CD4-positive, alpha-beta memory T cell (primary cell): ENCODE measurements at regions not wholly inside any gene's neighbourhood (a gene's known extent, or its start where the extent isn't known, plus 50 kb on each side); places are given as distances from the start of the nearest gene placed in this dataset.
A peak's percentile ranks its signal among the peaks of the same experiment; 100 is the strongest.

ENCODE experiments used
- CTCF ChIA-PET: fragments of 350-600 bp; sonication (Branson Sonifier 250); formaldehyde crosslinking; loops from one replicate; lab custom pipeline; 2021; ENCODE audit warnings: inconsistent platforms; ENCODE audit not compliant: partially characterized antibody; lab: Charles Lee
- POLR2A ChIA-PET: fragments of 350-600 bp; sonication (Branson Sonifier 250); formaldehyde crosslinking; loops from one replicate; lab custom pipeline; 2021; ENCODE audit not compliant: partially characterized antibody; lab: Charles Lee
- DNase-seq, 5 donors: peaks; one replicate each; pipeline versions ENCODE4 v3.0.0 to v3.0.0-alpha.2; 2020 to 2022; ENCODE audit warnings: mixed read lengths in 1 of 5
- H3K27ac ChIP-seq: one replicate; pipeline ENCODE4 v1.7.0; 2013; ENCODE audit warnings: low read depth, low read length
- H3K27me3 ChIP-seq: 2 replicates; pipeline ENCODE4 v1.7.0; 2013; ENCODE audit warnings: mild to moderate bottlenecking, low read length, moderate library complexity; ENCODE audit not compliant: insufficient read depth
- H3K36me3 ChIP-seq: 2 replicates; pipeline ENCODE4 v1.7.0; 2013; ENCODE audit warnings: mild to moderate bottlenecking, low read length, moderate library complexity; ENCODE audit not compliant: insufficient read depth
- H3K4me1 ChIP-seq: 2 replicates; pipeline ENCODE4 v1.7.0; 2013; ENCODE audit warnings: mild to moderate bottlenecking, low read length, moderate library complexity; ENCODE audit not compliant: insufficient read depth
- H3K4me3 ChIP-seq, 2 donors: one replicate each; pipeline ENCODE4 v1.7.0; 2013; ENCODE audit warnings: low read length in 2 of 2, mild to moderate bottlenecking in 1 of 2
- H3K9me3 ChIP-seq, 2 donors: one replicate each; pipeline ENCODE4 v1.7.0; 2013; ENCODE audit warnings: low read length in 2 of 2, control low read depth in 1 of 2; ENCODE audit not compliant: control insufficient read depth in 1 of 2
- H3K27ac Mint-ChIP-seq, 7 donors: one replicate each; pipeline ENCODE4 v1.8.0; 2020 to 2021; ENCODE audit warnings: mixed read lengths in 7 of 7, mild to moderate bottlenecking in 6 of 7, inconsistent platforms in 3 of 7, moderate library complexity in 3 of 7
- H3K27me3 Mint-ChIP-seq, 2 donors: one replicate each; pipeline ENCODE4 v1.8.0; 2020 to 2021; ENCODE audit warnings: mixed read lengths in 2 of 2
- H3K36me3 Mint-ChIP-seq, 2 donors: one replicate each; pipeline ENCODE4 v1.8.0; 2020 to 2021; ENCODE audit warnings: mixed read lengths in 2 of 2, inconsistent platforms in 1 of 2, mild to moderate bottlenecking in 1 of 2
- H3K4me1 Mint-ChIP-seq, 4 donors: one replicate each; pipeline ENCODE4 v1.8.0; 2020 to 2021; ENCODE audit warnings: mixed read lengths in 4 of 4, mild to moderate bottlenecking in 1 of 4
- H3K4me3 Mint-ChIP-seq, 8 donors: one replicate each; pipeline ENCODE4 v1.8.0; 2020 to 2021; ENCODE audit warnings: mixed read lengths in 8 of 8, mild to moderate bottlenecking in 7 of 8, moderate library complexity in 6 of 8, inconsistent platforms in 3 of 8
- H3K9me3 Mint-ChIP-seq, 8 donors: one replicate each; pipeline ENCODE4 v1.8.0; 2020 to 2021; ENCODE audit warnings: mixed read lengths in 8 of 8, mild to moderate bottlenecking in 5 of 8, inconsistent platforms in 3 of 8, moderate library complexity in 1 of 8
- intact Hi-C: fragments of 100-400 bp; cut with micrococcal nuclease; formaldehyde crosslinking; loops from one replicate; pipeline ENCODE4 v1.15.1; 2023

DNA sequence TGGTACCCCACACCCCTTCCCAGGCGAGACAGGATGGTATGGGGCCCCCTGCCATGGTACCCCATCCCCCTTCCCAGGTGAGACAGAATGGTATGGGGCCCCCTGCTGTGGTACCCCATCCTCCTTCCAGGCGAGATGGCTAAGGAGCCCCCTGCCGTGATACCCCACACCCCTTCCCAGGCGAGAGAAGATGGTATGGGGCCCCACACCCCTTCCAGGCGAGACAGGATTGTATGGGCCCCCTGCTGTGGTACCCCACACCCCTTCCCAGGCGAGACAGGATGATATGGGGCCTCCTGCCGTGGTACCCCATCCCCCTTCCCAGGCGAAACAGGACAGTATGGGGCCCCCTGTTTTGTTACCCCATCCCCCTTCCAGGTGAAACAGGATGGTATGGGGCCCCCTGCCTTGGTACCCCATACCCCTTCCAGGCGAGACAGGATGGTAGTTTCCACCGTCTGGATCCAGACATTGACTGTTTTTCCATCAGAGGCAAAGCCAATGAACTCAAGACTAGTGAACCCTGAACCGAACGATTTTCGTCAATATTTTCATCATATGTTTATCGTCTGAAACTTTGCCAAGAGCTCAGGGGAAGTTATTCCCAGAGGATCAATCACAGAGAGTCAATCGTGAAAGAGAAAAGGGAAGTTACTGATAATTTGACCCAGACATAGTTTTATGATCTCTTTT, 75.0 kb downstream of the MYCN start:
- Mint-ChIP-seq H3K36me3 (no peaks in the 10 kb centered on the region), H3K9me3 (peaks cover 0 to 8% (median 5%) of the 10 kb centered on the region in 8 donors), H3K27ac (no peak overlapping the region), H3K27me3 (peaks cover 19 to 20% of the 10 kb centered on the region in 2 donors), H3K4me1 (peaks cover 2 to 5% (median 4%) of the 10 kb centered on the region in 4 donors), H3K4me3 (no peak overlapping the region)
- no peak for DNase-seq
- Histone ChIP-seq H3K4me3 (no peak overlapping the region), H3K27ac (no peak overlapping the region), H3K27me3 (no peaks in the 10 kb centered on the region), H3K36me3 (no peaks in the 10 kb centered on the region), H3K4me1 (no peaks in the 10 kb centered on the region), H3K9me3 (no peaks in the 10 kb centered on the region)
- POLR2A ChIA-PET = no interaction called here
- CTCF ChIA-PET = interaction anchor here (1.1 kb wide), 1 partner anchor 8 kb away, joined by 3 read pairs; no protein-coding TSS in a partner anchor
- intact Hi-C loops = no loop called here

- intact Hi-C loops = no loop called here
These were observed 74.5 kb downstream of the MYCN start for GRCh38 chr2:16014802-16015201.

GRCh38 chr2:16014041-16014787, 73.9 kb downstream of the MYCN start:
- Mint-ChIP-seq H3K9me3 (peaks cover 0 to 8% (median 5%) of the 10 kb centered on the region in 8 donors), H3K27ac (no peak overlapping the region)
- intact Hi-C loops = no loop called here

More at GRCh38 chr2:16014802-16015201, 74.5 kb downstream of the MYCN start:
- H3K36me3 ChIP-seq = no peaks in the 10 kb centered on the region
- Mint-ChIP-seq H3K4me3 (no peak overlapping the region), H3K27me3 (peaks cover 18 to 20% of the 10 kb centered on the region in 2 donors), H3K4me1 (peaks cover 2 to 5% (median 4%) of the 10 kb centered on the region in 4 donors), H3K36me3 (no peaks in the 10 kb centered on the region), H3K27ac (peak overlapping the region in 1 of 7 donors; percentile 83), H3K9me3 (peaks cover 0 to 8% (median 5%) of the 10 kb centered on the region in 8 donors)
- ChIA-PET CTCF (no interaction called here), POLR2A (no interaction called here)
- no peak overlapping the region for H3K27ac ChIP-seq
- no peak for DNase-seq
- no peaks in the 10 kb centered on the region for H3K27me3 ChIP-seq
- no peaks in the 10 kb centered on the region for H3K4me1 ChIP-seq
- no peaks in the 10 kb centered on the region for H3K9me3 ChIP-seq
- no peak overlapping the region for H3K4me3 ChIP-seq

DNA sequence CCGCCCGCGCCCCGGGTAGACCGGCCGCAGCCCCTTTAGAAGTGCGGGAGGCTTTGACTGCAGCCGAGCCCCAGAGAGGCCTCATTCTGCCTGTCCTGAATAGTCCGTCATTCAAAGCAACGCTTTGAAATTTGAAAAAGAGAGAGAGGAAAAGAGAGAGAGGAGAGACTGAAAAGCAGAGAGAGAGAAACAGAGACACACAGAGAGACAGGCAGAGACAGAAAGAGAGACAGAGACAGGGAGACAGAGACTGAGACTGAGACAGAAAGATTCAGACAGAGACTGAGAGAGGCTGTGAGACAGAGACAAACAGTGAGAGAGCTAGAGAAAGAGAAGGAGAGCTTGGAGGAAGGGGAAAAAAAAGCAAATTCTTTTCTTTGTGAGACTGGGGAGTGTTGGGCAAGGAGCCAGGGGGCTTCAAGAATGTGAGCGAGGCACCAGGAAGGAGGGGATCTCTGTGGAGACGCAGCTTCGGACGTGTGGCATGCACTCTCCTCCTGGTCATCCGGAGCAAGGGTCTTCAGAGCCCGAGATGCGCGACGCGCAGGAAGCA, 73.1 kb downstream of the MYCN start:
- DNase-seq = no peak
- Mint-ChIP-seq H3K27ac (no peak overlapping the region), H3K27me3 (peaks cover 18 to 20% of the 10 kb centered on the region in 2 donors), H3K9me3 (peaks cover 0 to 8% (median 5%) of the 10 kb centered on the region in 8 donors), H3K36me3 (no peaks in the 10 kb centered on the region), H3K4me3 (peak overlapping the region in 2 of 8 donors; percentile 16 to 64), H3K4me1 (peaks cover 2 to 5% (median 4%) of the 10 kb centered on the region in 4 donors)
- Histone ChIP-seq H3K27ac (no peak overlapping the region), H3K4me3 (no peak overlapping the region), H3K27me3 (no peaks in the 10 kb centered on the region), H3K9me3 (no peaks in the 10 kb centered on the region), H3K36me3 (no peaks in the 10 kb centered on the region), H3K4me1 (no peaks in the 10 kb centered on the region)
- intact Hi-C loops = no loop called here
- ChIA-PET CTCF (no interaction called here), POLR2A (no interaction called here)

More at GRCh38 chr2:16014041-16014787, 73.9 kb downstream of the MYCN start:
- H3K4me3 ChIP-seq = no peak overlapping the region
- ChIA-PET POLR2A (no interaction called here), CTCF (no interaction called here)
- H3K4me1 ChIP-seq = no peaks in the 10 kb centered on the region
- Mint-ChIP-seq H3K4me1 (peaks cover 2 to 5% (median 4%) of the 10 kb centered on the region in 4 donors), H3K4me3 (no peak overlapping the region), H3K36me3 (no peaks in the 10 kb centered on the region), H3K27me3 (peaks cover 18 to 20% of the 10 kb centered on the region in 2 donors)
- no peak for DNase-seq
- no peaks in the 10 kb centered on the region for H3K27me3 ChIP-seq
- H3K36me3 ChIP-seq = no peaks in the 10 kb centered on the region
- no peak overlapping the region for H3K27ac ChIP-seq
- H3K9me3 ChIP-seq = no peaks in the 10 kb centered on the region

GRCh38 chr2:16012626-16013358, 72.4 kb downstream of the MYCN start:
- ChIA-PET POLR2A (no interaction called here), CTCF (no interaction called here)
- H3K9me3 ChIP-seq = no peaks in the 10 kb centered on the region
- no peak overlapping the region for H3K27ac ChIP-seq
- H3K4me1 Mint-ChIP-seq = peaks cover 2 to 5% (median 4%) of the 10 kb centered on the region in 4 donors
- DNase-seq = no peak
- intact Hi-C loops = no loop called here
- H3K4me1 ChIP-seq = no peaks in the 10 kb centered on the region
- H3K36me3 ChIP-seq = no peaks in the 10 kb centered on the region
- peaks cover 0 to 8% (median 5%) of the 10 kb centered on the region in 8 donors for H3K9me3 Mint-ChIP-seq
- no peaks in the 10 kb centered on the region for H3K27me3 ChIP-seq
- H3K27ac Mint-ChIP-seq = no peak overlapping the region
- H3K36me3 Mint-ChIP-seq = no peaks in the 10 kb centered on the region
- H3K4me3 ChIP-seq = no peak overlapping the region
- H3K27me3 Mint-ChIP-seq = peaks cover 18 to 20% of the 10 kb centered on the region in 2 donors
- H3K4me3 Mint-ChIP-seq = no peak overlapping the region

DNA sequence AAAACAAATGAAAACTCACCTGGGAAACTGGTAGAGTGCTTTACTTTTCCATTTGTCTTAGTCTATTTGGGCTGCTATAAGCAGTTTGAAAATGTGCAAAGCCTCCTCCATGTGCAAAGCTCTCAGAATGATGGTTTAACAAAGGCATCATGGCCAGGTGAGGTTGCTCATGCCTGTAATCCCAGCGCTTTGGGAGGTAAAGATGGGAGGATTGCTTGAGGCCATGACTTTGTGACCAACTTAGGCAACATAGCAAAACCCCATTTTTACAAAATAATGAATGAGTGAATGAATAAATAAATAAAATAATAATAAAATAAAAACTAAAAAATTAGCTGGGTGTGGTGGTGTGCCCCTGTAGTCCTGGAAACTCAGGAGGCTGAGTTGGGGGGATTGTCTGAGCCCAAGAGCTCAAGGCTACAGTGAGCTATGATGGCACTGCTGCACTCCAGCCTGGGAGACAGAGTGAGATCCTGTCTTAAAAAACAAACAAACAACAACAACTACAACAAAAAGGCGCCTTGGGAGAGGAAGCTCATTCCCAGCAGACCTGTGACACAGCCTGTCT, 71.8 kb downstream of the MYCN start:
- H3K36me3 ChIP-seq = no peaks in the 10 kb centered on the region
- Mint-ChIP-seq H3K4me3 (no peak overlapping the region), H3K27me3 (peaks cover 17 to 18% of the 10 kb centered on the region in 2 donors), H3K4me1 (peaks cover 2 to 5% (median 4%) of the 10 kb centered on the region in 4 donors), H3K36me3 (no peaks in the 10 kb centered on the region), H3K27ac (no peak overlapping the region), H3K9me3 (peaks cover 0 to 8% (median 3%) of the 10 kb centered on the region in 8 donors)
- no peaks in the 10 kb centered on the region for H3K4me1 ChIP-seq
- H3K27me3 ChIP-seq = no peaks in the 10 kb centered on the region
- no peak overlapping the region for H3K4me3 ChIP-seq
- POLR2A ChIA-PET = no interaction called here
- no peak for DNase-seq
- intact Hi-C loops = no loop called here
- CTCF ChIA-PET = no interaction called here
- H3K9me3 ChIP-seq = no peaks in the 10 kb centered on the region
- no peak overlapping the region for H3K27ac ChIP-seq
